ENCODE measurements at regions not wholly inside any gene's neighbourhood (a gene's known extent, or its start where the extent isn't known, plus 50 kb on each side); places are given as distances from the start of the nearest gene placed in this dataset.

DNA sequence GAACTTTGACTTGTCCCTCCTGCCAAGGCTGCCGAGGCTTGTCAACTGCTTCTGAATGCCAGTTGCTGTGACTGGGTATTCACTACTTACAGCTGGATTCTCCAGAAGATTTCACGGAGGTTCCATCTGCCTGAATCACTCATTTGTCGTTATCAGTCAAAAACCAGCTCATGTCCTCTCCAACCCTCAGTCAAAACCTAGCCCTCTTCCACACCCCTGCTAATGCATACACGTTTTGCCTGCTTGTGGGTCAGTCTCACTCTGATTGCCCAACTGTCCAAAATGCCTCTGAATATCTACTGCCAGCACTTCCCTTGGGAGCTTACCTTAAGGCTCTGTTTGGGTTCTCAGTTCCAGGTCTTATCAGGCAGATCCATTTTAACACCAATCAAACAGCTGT, 238.6 kb upstream of the TMEM161B start:
- Histone ChIP-seq H3K27ac (ENCODE audit: low read depth in 1 of 2, low read length in 2 of 2) (no peak overlapping the region), H3K36me3 (ENCODE audit: insufficient read depth, low read length) (no peaks in the 10 kb centered on the region), H3K9me3 (ENCODE audit: control insufficient read depth in 1 of 2, insufficient read depth in 1 of 2, low read length in 2 of 2) (no peaks in the 10 kb centered on the region), H3K4me3 (ENCODE audit: low read length) (no peak overlapping the region), H3K4me1 (ENCODE audit: insufficient read depth, low read length) (no peaks in the 10 kb centered on the region), H3K27me3 (ENCODE audit: control insufficient read depth in 1 of 2, insufficient read depth in 2 of 2, low read length in 2 of 2) (peaks cover 0 to 3% of the 10 kb centered on the region in 2 experiments)
- TF ChIP-seq, protein P1, sequence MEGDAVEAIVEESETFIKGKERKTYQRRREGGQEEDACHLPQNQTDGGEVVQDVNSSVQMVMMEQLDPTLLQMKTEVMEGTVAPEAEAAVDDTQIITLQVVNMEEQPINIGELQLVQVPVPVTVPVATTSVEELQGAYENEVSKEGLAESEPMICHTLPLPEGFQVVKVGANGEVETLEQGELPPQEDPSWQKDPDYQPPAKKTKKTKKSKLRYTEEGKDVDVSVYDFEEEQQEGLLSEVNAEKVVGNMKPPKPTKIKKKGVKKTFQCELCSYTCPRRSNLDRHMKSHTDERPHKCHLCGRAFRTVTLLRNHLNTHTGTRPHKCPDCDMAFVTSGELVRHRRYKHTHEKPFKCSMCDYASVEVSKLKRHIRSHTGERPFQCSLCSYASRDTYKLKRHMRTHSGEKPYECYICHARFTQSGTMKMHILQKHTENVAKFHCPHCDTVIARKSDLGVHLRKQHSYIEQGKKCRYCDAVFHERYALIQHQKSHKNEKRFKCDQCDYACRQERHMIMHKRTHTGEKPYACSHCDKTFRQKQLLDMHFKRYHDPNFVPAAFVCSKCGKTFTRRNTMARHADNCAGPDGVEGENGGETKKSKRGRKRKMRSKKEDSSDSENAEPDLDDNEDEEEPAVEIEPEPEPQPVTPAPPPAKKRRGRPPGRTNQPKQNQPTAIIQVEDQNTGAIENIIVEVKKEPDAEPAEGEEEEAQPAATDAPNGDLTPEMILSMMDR (IDR thresholded peaks at IDR 0.05): no peak
- H3K4me3 Mint-ChIP-seq: no peak overlapping the region
- H3K9me3 Mint-ChIP-seq: no peaks in the 10 kb centered on the region
- intact Hi-C loops (cut with DNase I, micrococcal nuclease): no loop called here
- H3K4me1 Mint-ChIP-seq (ENCODE audit: low read depth): peaks cover 8% of the 10 kb centered on the region
- peaks cover 6% of the 10 kb centered on the region for H3K36me3 Mint-ChIP-seq (ENCODE audit: low read depth)
- no peak overlapping the region for H3K27ac Mint-ChIP-seq
- H3K27me3 Mint-ChIP-seq: peaks cover 4% of the 10 kb centered on the region
- ATAC-seq (ENCODE audit: poor library complexity) (no peak), DNase-seq (no peak)
- ChIA-PET POLR2A (no interaction called here), CTCF (no interaction called here)

DNA sequence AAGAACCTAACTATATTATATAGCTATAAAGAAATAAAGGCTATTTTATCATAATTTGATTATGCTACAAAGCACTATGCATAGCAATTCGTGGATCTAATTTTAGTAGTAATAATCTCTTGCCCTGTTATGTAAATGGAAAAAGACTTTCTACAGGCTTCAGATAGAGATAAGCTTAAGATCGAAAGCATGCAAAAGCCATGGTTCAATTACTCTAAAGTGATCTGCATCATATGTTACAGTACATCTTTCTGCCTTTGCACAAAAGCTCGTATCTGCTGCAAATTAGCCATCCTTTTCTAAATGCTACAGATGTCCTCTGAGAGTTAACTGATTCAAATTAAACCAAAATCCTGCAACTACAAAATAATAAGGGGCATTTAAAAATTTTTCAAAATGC, 234.8 kb upstream of the TMEM161B start:
- DNase-seq: no peak
- no peaks in the 10 kb centered on the region for H3K4me1 ChIP-seq (ENCODE audit: insufficient read depth, low read length)
- no peaks in the 10 kb centered on the region for H3K9me3 ChIP-seq (ENCODE audit: control insufficient read depth in 1 of 2, insufficient read depth in 1 of 2, low read length in 2 of 2)
- H3K4me1 Mint-ChIP-seq (ENCODE audit: low read depth): peaks cover 17% of the 10 kb centered on the region
- H3K9me3 Mint-ChIP-seq: no peaks in the 10 kb centered on the region
- intact Hi-C loops (cut with DNase I, micrococcal nuclease): no loop called here
- ATAC-seq (ENCODE audit: poor library complexity): no peak
- no peak overlapping the region for H3K27ac ChIP-seq (ENCODE audit: low read depth in 1 of 2, low read length in 2 of 2)
- H3K36me3 ChIP-seq (ENCODE audit: insufficient read depth, low read length): no peaks in the 10 kb centered on the region
- peaks cover 0 to 3% of the 10 kb centered on the region in 2 experiments for H3K27me3 ChIP-seq (ENCODE audit: control insufficient read depth in 1 of 2, insufficient read depth in 2 of 2, low read length in 2 of 2)
- ChIA-PET POLR2A (no interaction called here), CTCF (interaction anchor here (1.5 kb wide), 1 partner anchor 14 kb away, joined by 3 read pairs; no protein-coding TSS in a partner anchor)
- TF ChIP-seq, protein P1 (IDR thresholded peaks at IDR 0.05): no peak
- H3K4me3 Mint-ChIP-seq: peak overlapping the region; percentile 95
- H3K27me3 Mint-ChIP-seq: peaks cover under 1% of the 10 kb centered on the region
- H3K27ac Mint-ChIP-seq: peak overlapping the region; percentile 86
- peak overlapping the region; percentile 66 for H3K4me3 ChIP-seq (ENCODE audit: low read length)
- H3K36me3 Mint-ChIP-seq (ENCODE audit: low read depth): peaks cover 6% of the 10 kb centered on the region

GRCh38 chr5:88503041-88503345, 234.3 kb upstream of the TMEM161B start:
- Histone ChIP-seq H3K4me3 (ENCODE audit: low read length) (peak overlapping the region; percentile 66), H3K9me3 (ENCODE audit: control insufficient read depth in 1 of 2, insufficient read depth in 1 of 2, low read length in 2 of 2) (no peaks in the 10 kb centered on the region), H3K27me3 (ENCODE audit: control insufficient read depth in 1 of 2, insufficient read depth in 2 of 2, low read length in 2 of 2) (peaks cover 0 to 3% of the 10 kb centered on the region in 2 experiments), H3K27ac (ENCODE audit: low read depth in 1 of 2, low read length in 2 of 2) (peak overlapping the region; percentile 55 to 70), H3K36me3 (ENCODE audit: insufficient read depth, low read length) (no peaks in the 10 kb centered on the region), H3K4me1 (ENCODE audit: insufficient read depth, low read length) (no peaks in the 10 kb centered on the region)
- peak overlapping the region; percentile 95 for H3K4me3 Mint-ChIP-seq
- intact Hi-C loops (cut with DNase I, micrococcal nuclease): no loop called here
- H3K27me3 Mint-ChIP-seq: peaks cover 5% of the 10 kb centered on the region
- DNase-seq (peak in 3 of 14 experiments; percentile 7 to 14 (median 13)), ATAC-seq (ENCODE audit: poor library complexity) (no peak)
- H3K27ac Mint-ChIP-seq: peak overlapping the region; percentile 86
- peaks cover 6% of the 10 kb centered on the region for H3K36me3 Mint-ChIP-seq (ENCODE audit: low read depth)
- TF ChIP-seq, protein P1 (IDR thresholded peaks at IDR 0.05): no peak
- no peaks in the 10 kb centered on the region for H3K9me3 Mint-ChIP-seq
- H3K4me1 Mint-ChIP-seq (ENCODE audit: low read depth): peaks cover 17% of the 10 kb centered on the region
- ChIA-PET POLR2A (interaction anchor here (0.9 to 1.0 kb wide), 2 partner anchors 8 to 1907 kb away, joined by 3 read pairs; partner anchors contain the start of gene CETN3), CTCF (interaction anchor here (1.5 kb wide), 1 partner anchor 14 kb away, joined by 3 read pairs; no protein-coding TSS in a partner anchor)

Data from CD4-positive, alpha-beta T cell (primary cell).